Activated naive CD8-positive, alpha-beta T cell treated with anti-CD3 and anti-CD28 coated beads for 36 hours (primary cell): ENCODE measurements at regions not wholly inside any gene's neighbourhood (a gene's known extent, or its start where the extent isn't known, plus 50 kb on each side); places are given as distances from the start of the nearest gene placed in this dataset.
"Not testable (repeated sequence)": the region's sequence is repeated elsewhere in the genome, so short reads cannot be mapped to it uniquely, and the experiment has no call there.

Experiments
- DNase-seq: peaks from one replicate; pipeline ENCODE4 v3.0.0; 2021
- H3K27ac Mint-ChIP-seq: one replicate; pipeline ENCODE4 v1.8.0; 2022; ENCODE audit warnings: mild to moderate bottlenecking, moderate library complexity, mixed read lengths
- H3K27me3 Mint-ChIP-seq: one replicate; pipeline ENCODE4 v1.8.0; 2022; ENCODE audit warnings: mild to moderate bottlenecking, mixed read lengths
- H3K36me3 Mint-ChIP-seq: one replicate; pipeline ENCODE4 v1.8.0; 2021; ENCODE audit warnings: mild to moderate bottlenecking, mixed read lengths
- H3K4me1 Mint-ChIP-seq: one replicate; pipeline ENCODE4 v1.8.0; 2021; ENCODE audit warnings: mixed read lengths
- H3K4me3 Mint-ChIP-seq: one replicate; pipeline ENCODE4 v1.8.0; 2022; ENCODE audit warnings: mild to moderate bottlenecking, moderate library complexity, mixed read lengths
- H3K9me3 Mint-ChIP-seq: one replicate; pipeline ENCODE4 v1.8.0; 2022; ENCODE audit warnings: mixed read lengths

DNA sequence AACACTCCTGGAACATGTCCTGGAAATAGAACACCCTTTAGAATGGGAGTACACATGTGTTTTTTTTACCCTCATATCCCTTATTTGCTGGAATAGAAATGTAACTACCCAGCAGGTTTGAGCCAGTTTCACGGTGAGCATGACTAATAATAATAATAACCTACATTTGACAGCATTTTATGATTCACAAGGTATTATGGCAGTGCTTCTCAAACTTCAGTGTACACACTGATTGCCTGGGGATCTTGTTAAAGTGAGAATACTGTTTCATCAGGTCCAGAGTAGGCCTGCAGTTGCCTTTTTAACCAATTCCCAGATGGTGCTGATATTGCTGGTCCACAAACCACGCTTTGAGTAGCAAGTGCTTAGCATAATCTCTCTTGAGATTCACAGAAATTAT is 63.9 kb downstream of the NFKBIZ start:
- no peak overlapping the region for H3K4me3 Mint-ChIP-seq
- H3K9me3 Mint-ChIP-seq = peaks cover 4% of the 10 kb centered on the region
- no peaks in the 10 kb centered on the region for H3K36me3 Mint-ChIP-seq
- no peaks in the 10 kb centered on the region for H3K27me3 Mint-ChIP-seq
- H3K4me1 Mint-ChIP-seq = no peaks in the 10 kb centered on the region
- H3K27ac Mint-ChIP-seq = no peak overlapping the region
- DNase-seq = no peak

DNA sequence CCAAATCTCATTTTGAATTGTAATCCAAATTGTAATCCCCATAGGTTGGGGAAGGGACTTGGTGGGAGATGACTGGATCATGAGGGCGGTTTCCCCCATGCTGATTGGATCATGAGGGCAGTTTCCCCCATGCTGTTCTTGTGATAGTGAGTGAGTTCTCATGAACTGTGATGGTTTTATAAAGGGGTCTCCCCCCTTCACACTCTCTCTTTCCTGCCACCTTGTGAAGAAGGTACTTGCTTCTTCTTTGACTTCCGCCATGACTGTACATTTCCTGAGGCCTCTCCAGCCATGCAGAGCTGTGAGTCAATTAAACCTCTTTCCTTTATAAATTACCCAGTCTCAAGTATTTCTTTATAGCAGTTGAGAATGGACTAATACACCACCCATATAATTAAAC is 68.4 kb downstream of the NFKBIZ start:
- not testable (repeated sequence) for H3K27ac Mint-ChIP-seq, H3K27me3 Mint-ChIP-seq, DNase-seq, H3K4me1 Mint-ChIP-seq, H3K4me3 Mint-ChIP-seq
- H3K36me3 Mint-ChIP-seq = peaks cover 11% of the 10 kb centered on the region
- H3K9me3 Mint-ChIP-seq = peaks cover 17% of the 10 kb centered on the region

DNA sequence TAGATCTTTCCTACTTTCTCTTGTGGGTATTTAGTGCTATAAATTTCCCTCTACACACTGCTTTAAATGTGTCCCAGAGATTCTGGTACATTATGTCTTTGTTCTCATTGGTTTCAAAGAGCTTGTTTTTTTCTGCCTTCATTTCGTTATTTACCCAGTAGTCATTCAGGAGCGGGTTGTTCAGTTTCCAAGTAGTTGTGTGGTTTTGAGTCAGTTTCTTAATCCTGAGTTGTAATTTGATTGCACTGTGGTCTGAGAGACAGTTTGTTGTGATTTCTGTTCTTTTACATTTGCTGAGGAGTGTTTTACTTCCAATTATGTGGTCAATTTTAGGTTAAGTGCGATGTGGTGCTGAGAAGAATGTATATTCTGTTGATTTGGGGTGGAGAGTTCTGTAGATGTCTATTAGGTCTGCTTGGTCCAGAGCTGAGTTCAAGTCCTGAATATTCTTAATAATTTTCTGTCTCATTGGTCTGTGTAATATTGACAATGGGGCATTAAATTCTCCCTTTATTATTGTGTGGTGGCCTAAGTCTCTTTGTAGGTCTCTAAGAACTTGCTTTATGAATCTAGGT is 72.9 kb downstream of the NFKBIZ start:
- not testable (repeated sequence) for H3K27me3 Mint-ChIP-seq, DNase-seq, H3K4me3 Mint-ChIP-seq
- H3K4me1 Mint-ChIP-seq = peaks cover 20% of the 10 kb centered on the region
- peaks cover 14% of the 10 kb centered on the region for H3K36me3 Mint-ChIP-seq
- peak overlapping the region; percentile 47 for H3K27ac Mint-ChIP-seq
- H3K9me3 Mint-ChIP-seq = peaks cover 15% of the 10 kb centered on the region

DNA sequence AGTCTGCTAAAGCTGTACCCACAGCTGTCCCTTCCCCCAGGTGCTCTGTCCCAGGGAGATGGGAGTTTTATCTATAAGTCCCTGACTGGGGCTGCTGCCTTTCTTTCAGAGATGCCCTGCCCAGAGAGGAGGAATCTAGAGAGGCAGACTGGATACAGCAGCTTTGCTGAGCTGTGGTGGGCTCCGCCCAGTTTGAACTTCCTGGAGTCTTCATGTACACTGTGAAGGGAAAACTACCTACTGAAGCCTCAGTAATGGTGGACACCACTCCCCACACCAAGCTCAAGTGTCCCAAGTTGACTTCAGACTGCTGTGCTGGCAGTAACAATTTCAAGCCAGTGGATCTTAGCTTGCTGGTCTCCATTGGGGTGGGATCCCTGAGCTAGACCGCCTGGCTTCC is 75.3 kb downstream of the NFKBIZ start:
- H3K27me3 Mint-ChIP-seq, H3K4me3 Mint-ChIP-seq, H3K9me3 Mint-ChIP-seq, DNase-seq: not testable (repeated sequence)
- peak overlapping the region; percentile 63 for H3K27ac Mint-ChIP-seq
- peaks cover 13% of the 10 kb centered on the region for H3K36me3 Mint-ChIP-seq
- H3K4me1 Mint-ChIP-seq = peaks cover 20% of the 10 kb centered on the region

DNA sequence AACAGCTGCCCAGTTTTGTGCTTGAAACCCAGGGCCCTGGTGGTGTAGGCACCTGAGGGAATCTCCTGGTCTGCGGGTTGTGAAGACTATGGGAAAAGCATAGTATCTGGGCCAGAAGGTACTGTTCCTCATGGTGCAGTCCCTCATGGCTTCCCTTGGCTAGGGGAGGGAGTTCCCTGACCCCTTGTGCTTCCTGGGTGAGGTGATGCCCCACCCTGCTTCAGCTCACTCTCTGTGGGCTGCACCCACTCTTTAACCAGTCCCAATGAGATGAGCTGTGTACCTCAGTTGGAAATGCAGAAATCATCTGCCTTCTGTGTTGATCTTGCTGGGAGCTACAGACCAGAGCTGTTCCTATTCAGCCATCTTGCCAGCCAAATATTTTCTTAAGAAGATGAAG is 75.8 kb downstream of the NFKBIZ start:
- Mint-ChIP-seq H3K36me3 (peaks cover 13% of the 10 kb centered on the region), H3K27ac (peak overlapping the region; percentile 10), H3K4me1 (peaks cover 20% of the 10 kb centered on the region)
- H3K4me3 Mint-ChIP-seq, H3K9me3 Mint-ChIP-seq, H3K27me3 Mint-ChIP-seq, DNase-seq: not testable (repeated sequence)

DNA sequence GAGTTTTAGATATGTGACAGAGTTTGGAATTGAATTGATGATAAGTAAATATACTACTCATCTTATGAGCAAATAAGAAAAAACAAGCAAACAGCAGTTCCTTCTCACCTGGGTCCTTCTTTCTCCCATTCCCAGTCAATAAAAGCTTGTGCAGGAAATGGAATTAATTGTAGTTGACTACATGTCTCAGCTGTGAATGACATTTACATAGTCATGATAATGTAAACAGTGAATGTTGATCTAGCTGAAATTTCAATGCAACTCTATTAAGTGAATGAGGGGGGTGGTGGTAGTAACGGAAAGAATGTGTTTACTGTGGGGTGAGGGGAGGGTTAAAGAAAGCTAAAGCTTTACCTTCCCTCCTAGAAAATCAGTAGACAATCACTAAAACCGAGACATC is 76.2 kb downstream of the NFKBIZ start:
- Mint-ChIP-seq H3K36me3 (peaks cover 13% of the 10 kb centered on the region), H3K27me3 (peaks cover 4% of the 10 kb centered on the region), H3K4me1 (peaks cover 20% of the 10 kb centered on the region), H3K4me3 (no peak overlapping the region), H3K9me3 (peaks cover 6% of the 10 kb centered on the region), H3K27ac (peak overlapping the region; percentile 10)
- DNase-seq = no peak

DNA sequence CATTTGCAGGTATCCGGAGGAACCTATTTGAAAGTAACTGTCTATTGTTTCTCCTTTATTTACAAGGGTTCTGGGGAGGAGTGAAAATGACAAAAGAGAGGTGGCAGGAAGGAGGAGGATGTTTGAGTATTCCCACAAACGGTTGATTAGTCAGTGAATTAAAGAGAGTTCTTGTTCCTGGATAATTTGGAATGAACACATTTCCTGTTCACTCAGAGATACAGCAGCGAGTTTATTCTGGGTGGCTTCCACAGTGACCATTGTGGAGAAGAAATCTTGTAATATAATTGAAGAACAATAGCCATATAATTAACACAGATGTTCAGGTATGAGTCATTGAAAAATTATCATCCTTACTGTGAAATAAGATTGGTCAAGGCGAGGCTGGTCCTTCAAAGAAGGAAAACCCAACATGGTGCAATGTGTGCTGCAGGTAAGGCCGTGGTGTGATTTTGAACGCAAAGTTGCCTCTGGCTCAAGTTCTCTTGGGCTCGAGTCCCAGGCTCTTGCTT is 77.3 kb downstream of the NFKBIZ start:
- Mint-ChIP-seq H3K9me3 (peaks cover 6% of the 10 kb centered on the region), H3K36me3 (peaks cover 11% of the 10 kb centered on the region), H3K4me3 (no peak overlapping the region), H3K27me3 (peaks cover 4% of the 10 kb centered on the region), H3K27ac (no peak overlapping the region), H3K4me1 (peaks cover 20% of the 10 kb centered on the region)
- no peak for DNase-seq

DNA sequence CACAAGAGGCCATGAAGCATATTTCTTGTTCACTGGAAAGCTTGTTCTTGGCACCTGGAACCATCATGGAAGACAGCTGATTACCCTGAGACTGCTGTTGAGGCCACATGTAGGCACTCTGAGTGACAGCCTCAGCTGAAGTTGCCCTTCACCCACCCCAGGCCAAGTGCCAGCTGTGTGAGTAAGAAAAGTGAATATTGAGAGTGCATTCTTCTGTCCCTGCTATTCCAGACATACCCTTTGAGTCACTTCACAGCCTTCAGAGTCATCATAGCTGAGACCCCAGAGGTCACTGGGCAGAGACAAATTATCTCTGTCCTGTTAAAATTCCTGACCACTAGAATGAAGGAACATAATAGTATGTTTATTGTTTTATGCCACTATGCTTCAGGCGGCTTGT is 79.6 kb downstream of the NFKBIZ start:
- DNase-seq = no peak
- no peak overlapping the region for H3K4me3 Mint-ChIP-seq
- no peaks in the 10 kb centered on the region for H3K27me3 Mint-ChIP-seq
- H3K4me1 Mint-ChIP-seq = peaks cover 15% of the 10 kb centered on the region
- no peak overlapping the region for H3K27ac Mint-ChIP-seq
- H3K36me3 Mint-ChIP-seq = no peaks in the 10 kb centered on the region
- H3K9me3 Mint-ChIP-seq = peaks cover 1% of the 10 kb centered on the region

DNA sequence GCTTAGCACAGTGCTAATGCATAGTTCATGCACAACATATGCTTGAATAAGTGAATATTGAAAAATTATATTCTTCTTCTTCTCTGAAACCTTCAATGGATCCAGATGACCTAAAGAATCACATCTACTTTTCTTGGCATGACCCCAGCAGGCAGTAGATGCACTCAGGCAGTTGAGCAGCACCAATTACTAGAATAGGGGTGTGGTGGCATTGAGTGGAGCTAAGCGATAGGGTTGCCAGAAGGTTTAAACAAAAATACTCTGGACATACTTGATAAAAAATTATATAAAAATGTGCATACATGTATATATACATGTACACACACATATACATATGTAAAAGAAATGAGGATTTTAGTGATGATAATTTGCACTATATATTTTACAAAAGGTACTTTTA is 81.8 kb downstream of the NFKBIZ start:
- Mint-ChIP-seq H3K27ac (no peak overlapping the region), H3K4me1 (peaks cover 15% of the 10 kb centered on the region), H3K4me3 (no peak overlapping the region), H3K36me3 (peaks cover 1% of the 10 kb centered on the region), H3K9me3 (peaks cover 1% of the 10 kb centered on the region), H3K27me3 (no peaks in the 10 kb centered on the region)
- DNase-seq = no peak

DNA sequence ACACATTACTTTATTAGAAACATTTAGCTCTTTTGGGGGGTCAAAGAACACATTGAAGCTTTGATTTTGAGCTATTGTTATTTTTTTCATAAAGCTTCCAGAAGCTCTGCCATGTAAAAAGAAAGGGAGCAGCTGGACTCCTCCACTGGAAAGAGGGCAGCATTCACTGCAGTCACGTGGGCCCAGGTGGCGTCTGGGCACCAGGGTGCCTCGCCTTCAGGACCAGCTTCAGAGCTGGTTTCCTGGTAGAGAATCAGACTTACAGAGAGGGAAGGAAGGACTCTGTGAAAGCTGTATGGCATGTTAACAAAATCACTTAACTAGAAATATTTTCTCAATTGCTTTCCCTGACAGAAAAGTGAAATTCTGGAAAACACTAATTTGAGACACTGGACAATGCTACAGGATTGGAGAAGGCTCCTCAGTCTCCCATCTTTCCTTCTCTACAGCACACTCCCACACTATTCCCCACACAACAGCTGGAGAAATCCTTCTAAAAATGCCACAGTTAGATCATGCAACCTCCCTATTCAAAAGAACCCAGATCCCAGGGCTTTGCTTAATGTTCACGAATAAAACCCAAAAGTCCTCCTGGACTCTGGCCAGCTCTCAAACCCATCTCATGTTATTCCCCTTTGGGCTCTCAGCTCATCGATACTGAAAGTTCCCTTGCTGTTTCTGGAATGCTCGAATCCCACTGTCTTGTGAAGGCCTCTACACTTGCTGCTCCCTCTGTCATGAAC is 83.2 kb downstream of the NFKBIZ start:
- Mint-ChIP-seq H3K9me3 (peaks cover 6% of the 10 kb centered on the region), H3K4me3 (no peak overlapping the region), H3K27me3 (no peaks in the 10 kb centered on the region), H3K36me3 (peaks cover 7% of the 10 kb centered on the region), H3K4me1 (peaks cover 24% of the 10 kb centered on the region), H3K27ac (no peak overlapping the region)
- no peak for DNase-seq

DNA sequence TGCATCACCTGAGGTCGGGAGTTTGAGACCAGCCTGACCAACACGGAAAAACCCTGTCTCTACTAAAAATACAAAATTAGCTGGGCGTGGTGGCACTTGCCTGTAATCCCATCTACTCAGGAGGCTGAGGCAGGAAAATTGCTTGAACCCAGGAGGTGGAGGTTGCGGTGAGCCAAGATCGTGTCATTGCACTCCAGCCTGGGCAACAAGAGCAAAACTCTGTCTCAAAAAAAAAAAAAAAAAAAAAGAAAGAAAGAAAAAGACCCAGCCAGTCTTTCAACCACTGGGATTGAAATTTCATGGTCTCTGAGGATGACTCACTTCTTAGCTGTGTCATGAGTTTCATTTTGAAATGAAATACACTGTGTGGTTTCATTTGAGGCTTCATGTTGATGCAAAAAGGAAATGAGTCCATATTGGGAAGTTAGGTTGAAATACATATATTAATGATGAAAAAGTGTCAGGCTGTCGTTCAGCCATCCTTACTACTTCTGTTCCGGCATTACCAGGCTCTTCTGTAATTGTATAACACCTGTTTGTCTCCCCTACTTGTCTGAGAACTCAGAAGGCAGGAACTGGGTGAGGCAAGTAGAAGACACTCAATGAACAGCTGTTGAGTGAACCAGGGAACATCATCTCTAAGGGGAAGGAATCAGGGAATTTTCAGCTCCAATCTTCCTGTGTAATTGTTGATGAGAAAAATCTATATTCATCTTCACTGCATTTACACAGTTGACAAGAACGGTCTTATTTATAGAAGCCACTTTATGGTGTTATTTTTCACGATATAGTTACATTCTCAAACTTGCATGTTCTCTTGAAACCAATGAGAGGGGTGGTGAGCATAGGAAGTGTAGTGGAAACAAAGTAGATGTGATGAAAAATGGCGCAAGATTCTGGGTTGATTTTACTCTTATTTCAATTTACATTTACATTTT is 87.4 kb downstream of the NFKBIZ start:
- peak overlapping the region; percentile 90 for H3K27ac Mint-ChIP-seq
- peak overlapping the region; percentile 54 for H3K4me3 Mint-ChIP-seq
- no peaks in the 10 kb centered on the region for H3K27me3 Mint-ChIP-seq
- peak; percentile 21 for DNase-seq
- peaks cover 7% of the 10 kb centered on the region for H3K36me3 Mint-ChIP-seq
- H3K4me1 Mint-ChIP-seq = peaks cover 28% of the 10 kb centered on the region
- H3K9me3 Mint-ChIP-seq = peaks cover 6% of the 10 kb centered on the region

DNA sequence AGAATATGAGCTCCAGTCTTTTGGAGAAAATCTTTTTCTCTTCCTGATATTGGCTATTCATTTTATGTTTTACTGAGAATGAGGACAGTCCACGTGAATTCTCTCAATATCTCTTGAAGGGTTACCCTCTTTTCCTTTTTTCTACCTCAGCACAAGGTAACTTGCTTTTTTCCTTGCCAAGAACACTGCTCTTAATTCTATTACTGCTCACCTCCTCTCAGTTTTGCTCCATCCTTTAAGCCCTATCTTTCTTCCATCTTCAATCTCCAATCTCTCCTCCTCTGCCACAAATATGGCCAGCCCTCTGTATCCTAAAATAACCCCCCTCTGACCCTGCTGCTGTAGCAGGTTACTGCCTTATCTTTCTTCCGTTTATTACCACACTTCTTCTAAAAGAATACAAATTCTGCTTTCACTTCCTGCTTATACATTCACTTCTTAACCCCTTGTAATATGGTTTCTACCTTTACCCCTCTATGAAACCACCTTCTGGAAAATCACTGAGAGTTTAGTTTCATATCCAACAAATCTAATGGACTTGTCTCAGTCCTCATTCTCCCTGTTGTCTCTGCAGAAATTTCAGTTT is 89.0 kb downstream of the NFKBIZ start:
- no peak overlapping the region for H3K4me3 Mint-ChIP-seq
- H3K27ac Mint-ChIP-seq = no peak overlapping the region
- H3K4me1 Mint-ChIP-seq = peaks cover 40% of the 10 kb centered on the region
- no peaks in the 10 kb centered on the region for H3K27me3 Mint-ChIP-seq
- peaks cover 7% of the 10 kb centered on the region for H3K36me3 Mint-ChIP-seq
- DNase-seq = no peak
- peaks cover 5% of the 10 kb centered on the region for H3K9me3 Mint-ChIP-seq

DNA sequence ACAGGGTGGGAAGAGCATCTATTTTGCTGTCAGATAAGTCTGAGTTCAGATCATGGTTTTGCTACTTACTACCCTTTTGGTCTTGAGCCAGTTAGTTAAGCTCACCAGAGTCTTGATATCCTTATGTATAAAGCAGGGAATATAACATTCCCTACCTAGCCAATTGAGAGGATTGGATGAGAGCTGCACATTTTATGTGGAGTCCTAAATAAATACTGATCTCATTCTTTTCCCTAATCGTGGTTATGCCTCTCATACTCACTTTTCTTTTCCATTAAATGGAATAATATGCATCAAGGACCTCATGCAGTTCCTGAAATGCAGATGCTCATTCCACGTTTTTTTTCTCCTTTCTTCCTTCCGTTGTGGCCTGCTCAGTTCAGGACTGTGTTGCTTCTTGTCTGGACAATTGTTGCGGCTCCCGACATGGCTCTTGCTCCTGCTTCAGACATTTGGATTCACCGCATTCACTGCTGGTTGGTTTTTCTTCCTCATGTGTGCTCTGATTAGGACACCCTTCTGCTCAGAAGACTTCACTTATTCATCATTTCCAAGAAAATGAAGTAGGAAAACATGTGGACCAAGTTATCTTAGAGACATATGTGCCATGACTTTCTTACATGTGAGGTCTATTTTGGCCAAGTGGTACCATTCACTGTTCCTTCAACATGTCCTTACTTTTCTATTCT is 90.2 kb downstream of the NFKBIZ start:
- peaks cover 44% of the 10 kb centered on the region for H3K4me1 Mint-ChIP-seq
- no peak for DNase-seq
- H3K27me3 Mint-ChIP-seq = no peaks in the 10 kb centered on the region
- no peak overlapping the region for H3K27ac Mint-ChIP-seq
- H3K4me3 Mint-ChIP-seq = no peak overlapping the region
- H3K9me3 Mint-ChIP-seq = peaks cover 5% of the 10 kb centered on the region
- H3K36me3 Mint-ChIP-seq = peaks cover 8% of the 10 kb centered on the region

DNA sequence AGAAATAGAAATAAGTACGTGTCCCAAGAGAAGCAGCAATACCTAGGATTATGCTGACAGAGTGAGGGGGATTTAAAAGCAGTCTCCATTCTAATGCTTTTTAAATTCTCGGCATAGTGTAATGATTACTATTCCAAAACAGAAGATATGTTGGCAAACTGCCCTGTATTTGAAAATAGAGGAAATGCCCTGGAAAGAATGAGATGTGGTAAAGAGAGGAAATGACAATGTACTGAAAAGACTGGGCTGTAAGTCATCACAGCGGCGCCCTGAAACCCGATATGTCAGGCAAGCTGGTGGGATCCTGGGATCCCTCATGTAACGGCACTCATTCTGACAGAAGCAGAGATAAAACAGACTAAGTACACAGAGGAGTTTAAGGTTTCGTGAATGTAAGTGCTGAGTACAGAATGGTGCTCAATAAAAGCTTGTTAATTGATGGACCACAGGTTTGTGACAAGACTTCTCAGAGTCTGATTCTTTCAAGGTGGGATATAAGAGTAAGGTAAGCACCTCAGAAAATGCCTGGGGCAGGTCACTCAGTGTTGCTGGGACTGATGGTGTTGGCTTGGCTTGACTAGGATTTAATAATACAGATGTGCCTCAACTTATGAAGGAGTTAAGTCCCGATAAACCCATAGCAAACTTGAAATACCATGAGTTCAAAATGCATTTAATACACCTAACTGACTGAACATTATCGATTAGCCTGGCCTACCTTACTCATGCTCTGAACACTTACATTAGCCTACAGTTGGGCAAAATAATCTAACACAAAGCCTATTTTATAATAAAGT is 91.4 kb downstream of the NFKBIZ start:
- peak; percentile 30 for DNase-seq
- Mint-ChIP-seq H3K36me3 (peaks cover 8% of the 10 kb centered on the region), H3K9me3 (peaks cover 5% of the 10 kb centered on the region), H3K27ac (no peak overlapping the region), H3K27me3 (no peaks in the 10 kb centered on the region), H3K4me3 (no peak overlapping the region), H3K4me1 (peaks cover 48% of the 10 kb centered on the region)
